ENCODE measurements at regions not wholly inside any gene's neighbourhood (a gene's known extent, or its start where the extent isn't known, plus 50 kb on each side); places are given as distances from the start of the nearest gene placed in this dataset.
"Not testable (repeated sequence)": the region's sequence is repeated elsewhere in the genome, so short reads cannot be mapped to it uniquely, and the experiment has no call there.

DNA sequence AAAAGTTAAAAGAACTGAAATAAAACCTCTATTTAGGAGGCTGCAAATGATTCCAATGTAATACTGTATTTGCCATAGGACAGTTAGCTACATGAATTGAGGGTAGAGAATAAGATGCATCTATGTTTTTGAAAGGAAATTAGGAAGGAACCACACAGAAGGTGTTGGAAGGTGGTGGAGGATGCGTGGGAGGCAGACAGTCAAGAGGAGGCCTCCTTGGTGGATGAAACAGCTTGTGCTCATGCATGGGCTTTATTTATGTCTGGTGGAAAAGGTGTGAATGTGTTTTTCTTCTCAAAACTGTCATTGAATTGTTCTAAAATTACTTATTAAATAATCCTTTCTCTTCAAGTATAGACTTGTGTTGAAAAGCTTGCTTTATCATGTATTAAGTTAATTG, 314.4 kb upstream of the NPSR1 start:
- TF ChIP-seq, protein P1, sequence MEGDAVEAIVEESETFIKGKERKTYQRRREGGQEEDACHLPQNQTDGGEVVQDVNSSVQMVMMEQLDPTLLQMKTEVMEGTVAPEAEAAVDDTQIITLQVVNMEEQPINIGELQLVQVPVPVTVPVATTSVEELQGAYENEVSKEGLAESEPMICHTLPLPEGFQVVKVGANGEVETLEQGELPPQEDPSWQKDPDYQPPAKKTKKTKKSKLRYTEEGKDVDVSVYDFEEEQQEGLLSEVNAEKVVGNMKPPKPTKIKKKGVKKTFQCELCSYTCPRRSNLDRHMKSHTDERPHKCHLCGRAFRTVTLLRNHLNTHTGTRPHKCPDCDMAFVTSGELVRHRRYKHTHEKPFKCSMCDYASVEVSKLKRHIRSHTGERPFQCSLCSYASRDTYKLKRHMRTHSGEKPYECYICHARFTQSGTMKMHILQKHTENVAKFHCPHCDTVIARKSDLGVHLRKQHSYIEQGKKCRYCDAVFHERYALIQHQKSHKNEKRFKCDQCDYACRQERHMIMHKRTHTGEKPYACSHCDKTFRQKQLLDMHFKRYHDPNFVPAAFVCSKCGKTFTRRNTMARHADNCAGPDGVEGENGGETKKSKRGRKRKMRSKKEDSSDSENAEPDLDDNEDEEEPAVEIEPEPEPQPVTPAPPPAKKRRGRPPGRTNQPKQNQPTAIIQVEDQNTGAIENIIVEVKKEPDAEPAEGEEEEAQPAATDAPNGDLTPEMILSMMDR (conservative IDR thresholded peaks at IDR 0.05; ENCODE audit: control insufficient read depth, insufficient read depth, low read depth, low read length): no peak
- no peak overlapping the region for H3K4me3 ChIP-seq (ENCODE audit: control insufficient read depth, low read depth, low read length)
- DNase-seq (ENCODE audit: low read depth): no peak

DNA sequence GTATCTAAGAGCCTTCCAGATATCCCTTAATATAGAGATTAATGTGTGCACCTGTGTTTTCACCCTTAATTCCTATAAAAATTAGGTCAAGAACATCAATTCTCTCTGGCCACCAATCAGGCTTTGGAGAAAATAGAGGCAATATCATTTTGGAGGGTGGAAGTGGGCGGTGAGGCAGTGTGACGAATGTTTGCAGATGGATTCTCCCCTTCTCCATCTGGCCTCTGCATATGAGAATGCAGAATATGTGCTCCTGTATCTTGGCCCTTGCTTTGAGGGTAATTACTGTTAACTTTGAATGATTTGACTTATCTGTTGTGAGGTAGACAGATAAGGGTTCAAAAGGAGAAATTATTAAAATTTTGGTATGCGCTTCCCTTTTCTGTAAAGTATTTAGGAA, 304.0 kb upstream of the NPSR1 start:
- no peak overlapping the region for H3K4me3 ChIP-seq (ENCODE audit: control insufficient read depth, low read depth, low read length)
- TF ChIP-seq, protein P1 (conservative IDR thresholded peaks at IDR 0.05; ENCODE audit: control insufficient read depth, insufficient read depth, low read depth, low read length): no peak
- DNase-seq (ENCODE audit: low read depth): no peak

DNA sequence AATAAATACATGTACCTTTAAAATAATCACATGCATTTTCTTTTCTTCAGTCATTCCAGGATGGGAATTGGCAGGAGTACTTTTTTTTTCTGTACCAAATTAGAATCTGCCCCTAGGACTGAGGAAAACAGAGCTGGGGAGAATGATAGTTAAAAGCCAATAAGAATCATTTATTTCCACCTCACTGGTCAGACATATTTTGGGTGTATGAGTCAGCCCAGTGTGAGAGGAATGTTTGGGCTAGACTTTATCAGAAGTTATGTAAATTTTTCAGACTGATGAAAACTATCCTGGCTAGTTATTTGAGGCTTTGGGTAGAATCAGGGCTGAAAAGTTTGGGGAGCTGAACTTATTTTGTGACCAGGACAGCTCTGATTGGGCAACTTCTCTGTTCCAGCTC, 303.1 kb upstream of the NPSR1 start:
- TF ChIP-seq, protein P1 (conservative IDR thresholded peaks at IDR 0.05; ENCODE audit: control insufficient read depth, insufficient read depth, low read depth, low read length): no peak
- DNase-seq (ENCODE audit: low read depth): no peak
- no peak overlapping the region for H3K4me3 ChIP-seq (ENCODE audit: control insufficient read depth, low read depth, low read length)

DNA sequence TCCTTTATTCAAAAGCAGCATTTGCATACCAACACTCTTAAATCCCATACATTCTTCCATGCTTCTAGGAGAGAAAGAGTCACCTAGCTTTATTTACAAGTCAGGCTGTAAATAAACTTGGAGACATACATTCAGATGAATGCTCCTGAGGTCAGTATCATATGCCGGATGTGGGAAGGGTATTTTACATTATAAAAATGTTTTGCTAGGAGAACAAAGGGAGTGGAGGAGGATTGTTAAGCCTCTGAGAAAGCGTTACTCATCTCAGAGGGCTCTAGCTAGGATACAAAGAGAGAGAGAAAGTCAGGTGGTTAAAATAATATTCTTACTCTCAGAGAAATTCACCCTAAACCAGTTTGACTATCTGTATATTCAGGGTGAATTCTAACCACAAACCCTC, 300.9 kb upstream of the NPSR1 start:
- H3K4me3 ChIP-seq (ENCODE audit: control insufficient read depth, low read depth, low read length): no peak overlapping the region
- TF ChIP-seq, protein P1 (conservative IDR thresholded peaks at IDR 0.05; ENCODE audit: control insufficient read depth, insufficient read depth, low read depth, low read length): no peak
- no peak for DNase-seq (ENCODE audit: low read depth)

DNA sequence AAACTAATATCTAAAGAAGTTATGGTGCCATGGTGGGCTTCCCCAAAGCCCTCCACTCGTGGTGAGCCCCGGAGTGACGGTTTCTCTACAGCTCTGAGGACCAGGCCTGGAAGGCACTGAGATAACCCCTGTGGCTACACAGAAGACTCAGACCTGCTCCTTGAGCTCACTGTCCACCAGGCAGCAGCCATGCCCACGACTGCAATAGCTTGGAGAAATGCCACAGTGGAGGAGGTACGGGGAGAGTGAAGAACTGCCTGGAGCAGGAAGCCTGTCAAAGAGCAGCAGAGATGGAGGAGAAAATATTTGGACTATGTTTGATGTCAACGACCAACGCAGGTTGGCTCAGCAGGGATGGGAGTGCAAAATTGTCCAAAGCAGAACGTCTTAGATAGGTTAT, 300.1 kb upstream of the NPSR1 start:
- no peak for DNase-seq (ENCODE audit: low read depth)
- TF ChIP-seq, protein P1 (conservative IDR thresholded peaks at IDR 0.05; ENCODE audit: control insufficient read depth, insufficient read depth, low read depth, low read length): no peak
- no peak overlapping the region for H3K4me3 ChIP-seq (ENCODE audit: control insufficient read depth, low read depth, low read length)

DNA sequence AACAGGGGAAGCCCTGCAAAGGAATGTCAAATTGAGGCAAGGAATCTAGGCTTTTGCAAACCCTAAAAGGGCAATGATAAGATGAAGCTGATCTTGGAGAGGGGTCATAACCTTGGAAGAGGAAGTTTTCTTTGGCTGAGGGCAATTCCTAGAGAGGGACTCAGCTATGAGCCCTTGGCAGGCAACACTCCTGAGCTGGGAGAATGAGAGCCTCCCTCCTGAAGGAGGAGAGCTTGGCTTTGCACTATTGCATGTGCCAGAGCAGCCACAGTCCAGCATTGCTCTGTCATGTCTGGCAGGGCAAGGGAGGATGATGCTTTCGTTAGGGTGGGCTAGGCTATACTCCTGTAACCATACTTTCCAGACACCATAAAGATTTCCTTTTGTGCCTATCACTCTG, 299.4 kb upstream of the NPSR1 start:
- not testable (repeated sequence) for H3K4me3 ChIP-seq (ENCODE audit: control insufficient read depth, low read depth, low read length); DNase-seq (ENCODE audit: low read depth)

DNA sequence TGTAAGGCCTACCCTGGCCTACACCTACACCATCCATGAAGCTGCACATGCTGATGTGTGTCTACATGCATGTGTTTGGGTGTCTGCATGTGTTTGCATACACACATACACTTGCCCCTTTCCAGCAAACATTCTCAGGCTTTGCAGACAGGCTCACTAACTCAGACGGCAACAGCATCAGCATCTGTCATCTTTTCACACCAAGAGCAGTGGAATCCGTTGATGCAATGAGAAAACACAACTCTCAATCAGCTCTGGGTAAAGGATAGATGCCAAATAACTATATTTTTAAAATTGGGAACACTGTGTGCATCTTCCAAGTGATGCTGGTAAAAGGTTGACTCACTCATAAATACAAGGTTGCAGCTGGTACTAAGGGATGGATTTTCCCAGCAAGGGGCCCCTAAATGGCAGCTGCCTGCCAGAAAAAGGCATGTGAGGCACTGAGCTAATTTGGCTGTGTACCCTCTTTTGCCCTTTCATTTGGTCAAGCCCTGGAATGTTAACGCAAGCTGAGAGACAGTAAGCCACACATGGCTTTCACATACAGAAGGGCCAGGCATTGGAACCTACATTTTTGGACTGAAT, 296.3 kb upstream of the NPSR1 start:
- DNase-seq (ENCODE audit: low read depth): no peak
- TF ChIP-seq, protein P1 (conservative IDR thresholded peaks at IDR 0.05; ENCODE audit: control insufficient read depth, insufficient read depth, low read depth, low read length): no peak
- no peak overlapping the region for H3K4me3 ChIP-seq (ENCODE audit: control insufficient read depth, low read depth, low read length)

All from fibroblast of mammary gland (primary cell).